Glutamatergic neuron (in vitro differentiated cells): ENCODE measurements at regions not wholly inside any gene's neighbourhood (a gene's known extent, or its start where the extent isn't known, plus 50 kb on each side); places are given as distances from the start of the nearest gene placed in this dataset.

Source experiments
- DNase-seq: peaks from one replicate; pipeline ENCODE4 v3.0.0; 2022
- H3K27ac Mint-ChIP-seq: one replicate; pipeline ENCODE4 v1.8.0; 2020; ENCODE audit warnings: mild to moderate bottlenecking, mixed read lengths, inconsistent platforms; ENCODE audit not compliant: unreplicated experiment
- H3K27me3 Mint-ChIP-seq: one replicate; pipeline ENCODE4 v1.8.0; 2020; ENCODE audit warnings: mild to moderate bottlenecking, moderate library complexity, mixed read lengths, inconsistent platforms; ENCODE audit not compliant: unreplicated experiment
- H3K36me3 Mint-ChIP-seq: one replicate; pipeline ENCODE4 v1.8.0; 2020; ENCODE audit warnings: mild to moderate bottlenecking, mixed read lengths, inconsistent platforms; ENCODE audit not compliant: unreplicated experiment
- H3K4me1 Mint-ChIP-seq: one replicate; pipeline ENCODE4 v1.8.0; 2020; ENCODE audit warnings: mild to moderate bottlenecking, low read depth, mixed read lengths, inconsistent platforms; ENCODE audit not compliant: unreplicated experiment
- H3K4me3 Mint-ChIP-seq: one replicate; pipeline ENCODE4 v1.8.0; 2020; ENCODE audit warnings: mild to moderate bottlenecking, mixed read lengths, inconsistent platforms; ENCODE audit not compliant: unreplicated experiment
- H3K9me3 Mint-ChIP-seq: one replicate; pipeline ENCODE4 v1.8.0; 2020; ENCODE audit warnings: mild to moderate bottlenecking, moderate library complexity, mixed read lengths, inconsistent platforms; ENCODE audit not compliant: unreplicated experiment
- TF ChIP-seq, protein P1 (sequence below): fragments of 200-600 bp; sonication (generic); IDR thresholded peaks from one replicate; pipeline ENCODE4 v1.5.0; 2021; ENCODE audit not compliant: partially characterized antibody, unreplicated experiment

GRCh38 chr17:69967910-69968411 is 107.1 kb upstream of the KCNJ16 start:
- no peaks in the 10 kb centered on the region for H3K4me1 Mint-ChIP-seq
- no peaks in the 10 kb centered on the region for H3K36me3 Mint-ChIP-seq
- no peak overlapping the region for H3K4me3 Mint-ChIP-seq
- no peaks in the 10 kb centered on the region for H3K27me3 Mint-ChIP-seq
- TF ChIP-seq, protein P1, sequence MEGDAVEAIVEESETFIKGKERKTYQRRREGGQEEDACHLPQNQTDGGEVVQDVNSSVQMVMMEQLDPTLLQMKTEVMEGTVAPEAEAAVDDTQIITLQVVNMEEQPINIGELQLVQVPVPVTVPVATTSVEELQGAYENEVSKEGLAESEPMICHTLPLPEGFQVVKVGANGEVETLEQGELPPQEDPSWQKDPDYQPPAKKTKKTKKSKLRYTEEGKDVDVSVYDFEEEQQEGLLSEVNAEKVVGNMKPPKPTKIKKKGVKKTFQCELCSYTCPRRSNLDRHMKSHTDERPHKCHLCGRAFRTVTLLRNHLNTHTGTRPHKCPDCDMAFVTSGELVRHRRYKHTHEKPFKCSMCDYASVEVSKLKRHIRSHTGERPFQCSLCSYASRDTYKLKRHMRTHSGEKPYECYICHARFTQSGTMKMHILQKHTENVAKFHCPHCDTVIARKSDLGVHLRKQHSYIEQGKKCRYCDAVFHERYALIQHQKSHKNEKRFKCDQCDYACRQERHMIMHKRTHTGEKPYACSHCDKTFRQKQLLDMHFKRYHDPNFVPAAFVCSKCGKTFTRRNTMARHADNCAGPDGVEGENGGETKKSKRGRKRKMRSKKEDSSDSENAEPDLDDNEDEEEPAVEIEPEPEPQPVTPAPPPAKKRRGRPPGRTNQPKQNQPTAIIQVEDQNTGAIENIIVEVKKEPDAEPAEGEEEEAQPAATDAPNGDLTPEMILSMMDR = no peak
- H3K9me3 Mint-ChIP-seq = peaks cover 4% of the 10 kb centered on the region
- DNase-seq = no peak
- H3K27ac Mint-ChIP-seq = no peak overlapping the region

- no peak overlapping the region for H3K27ac Mint-ChIP-seq
- H3K36me3 Mint-ChIP-seq = no peaks in the 10 kb centered on the region
- no peak overlapping the region for H3K4me3 Mint-ChIP-seq
- TF ChIP-seq, protein P1 = no peak
- DNase-seq = no peak
- H3K4me1 Mint-ChIP-seq = no peaks in the 10 kb centered on the region
- peaks cover 4% of the 10 kb centered on the region for H3K9me3 Mint-ChIP-seq
- no peaks in the 10 kb centered on the region for H3K27me3 Mint-ChIP-seq
These were observed 105.1 kb upstream of the KCNJ16 start for GRCh38 chr17:69969897-69970296.

DNA sequence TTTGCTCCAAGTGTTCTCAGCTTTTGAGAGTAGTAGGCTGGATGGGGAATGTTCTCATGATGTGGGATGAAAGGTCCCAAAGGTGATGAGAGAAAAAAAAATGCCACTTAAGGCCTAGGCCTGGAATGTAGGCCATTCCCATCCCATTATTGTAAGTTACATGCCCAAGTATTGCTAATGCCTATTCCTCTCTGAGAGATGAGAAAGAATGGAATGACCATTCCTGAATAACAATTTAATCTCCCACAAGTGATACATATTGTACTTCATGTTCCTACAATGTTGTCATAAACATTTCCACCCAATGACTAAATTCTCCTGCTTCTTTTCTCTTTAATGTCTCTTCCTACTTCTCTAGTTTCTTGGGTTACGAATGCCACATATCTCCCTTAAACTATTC is 102.8 kb upstream of the KCNJ16 start:
- Mint-ChIP-seq H3K36me3 (no peaks in the 10 kb centered on the region), H3K4me3 (no peak overlapping the region), H3K9me3 (peaks cover 1% of the 10 kb centered on the region), H3K4me1 (no peaks in the 10 kb centered on the region), H3K27ac (no peak overlapping the region), H3K27me3 (no peaks in the 10 kb centered on the region)
- DNase-seq = no peak
- TF ChIP-seq, protein P1 = no peak

GRCh38 chr17:69975808-69976207 is 99.2 kb upstream of the KCNJ16 start:
- TF ChIP-seq, protein P1 = no peak
- Mint-ChIP-seq H3K27ac (no peak overlapping the region), H3K27me3 (no peaks in the 10 kb centered on the region), H3K4me3 (no peak overlapping the region), H3K36me3 (no peaks in the 10 kb centered on the region), H3K4me1 (no peaks in the 10 kb centered on the region), H3K9me3 (peaks cover 2% of the 10 kb centered on the region)
- no peak for DNase-seq

DNA sequence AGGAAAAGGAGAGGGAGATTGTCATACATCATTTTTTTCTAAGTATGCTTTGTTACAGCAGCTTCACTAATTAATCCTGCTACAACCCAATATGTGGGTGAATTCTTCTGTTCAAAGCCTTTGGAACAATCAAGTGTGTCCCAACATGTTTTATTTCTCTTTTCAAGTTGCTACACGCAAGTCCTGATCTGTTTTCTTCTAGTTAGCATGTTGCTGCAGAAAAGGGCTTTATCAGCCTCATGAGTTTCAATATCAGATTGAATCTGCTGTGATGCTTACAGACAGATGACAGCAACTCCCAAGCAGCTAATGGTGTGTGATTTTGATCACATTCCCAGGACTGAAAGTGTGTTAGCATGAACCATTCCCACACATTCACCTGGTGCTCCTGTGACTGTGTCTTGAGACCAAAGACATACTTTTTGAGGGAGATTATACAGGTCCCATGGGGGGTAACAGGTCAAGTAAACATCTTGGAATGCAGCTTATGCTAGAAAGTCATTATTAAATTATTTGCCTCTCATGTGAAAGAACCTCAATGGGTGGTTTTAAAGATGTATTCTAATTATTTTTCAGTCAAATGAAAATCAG is 96.9 kb upstream of the KCNJ16 start:
- Mint-ChIP-seq H3K4me3 (no peak overlapping the region), H3K27ac (no peak overlapping the region), H3K9me3 (peaks cover 2% of the 10 kb centered on the region), H3K4me1 (no peaks in the 10 kb centered on the region), H3K36me3 (no peaks in the 10 kb centered on the region), H3K27me3 (no peaks in the 10 kb centered on the region)
- TF ChIP-seq, protein P1 = no peak
- no peak for DNase-seq
